Head of caudate nucleus (tissue), 42 donors: ENCODE measurements at regions not wholly inside any gene's neighbourhood (a gene's known extent, or its start where the extent isn't known, plus 50 kb on each side); places are given as distances from the start of the nearest gene placed in this dataset.
"Not testable (repeated sequence)": the region's sequence is repeated elsewhere in the genome, so short reads cannot be mapped to it uniquely, and the experiment has no call there.

ENCODE experiments used
- DNase-seq, 42 donors: peaks; one replicate each; pipeline versions ENCODE4 v3.0.0 to v3.0.0-alpha.2; 2020 to 2021; ENCODE audit warnings: mixed read lengths in 7 of 42
- intact Hi-C: fragments of 100-400 bp; cut with DNase I; formaldehyde crosslinking; loops from one replicate; pipeline ENCODE4 v1.15.0; 2022

- intact Hi-C loops, result no loop called here
- DNase-seq, result no peak
Measured at GRCh38 chr3:78427303-78427702, 1340.5 kb downstream of the ROBO1 start.

GRCh38 chr3:78430741-78431140 is 1337.1 kb downstream of the ROBO1 start:
- intact Hi-C loops, result no loop called here
- DNase-seq, result no peak

- intact Hi-C loops, result no loop called here
- DNase-seq, result no peak
Measured at GRCh38 chr3:78434801-78435200, 1333.0 kb downstream of the ROBO1 start.

GRCh38 chr3:78455166-78455565 is 1312.6 kb downstream of the ROBO1 start:
- no peak for DNase-seq
- intact Hi-C loops, result no loop called here

GRCh38 chr3:78455712-78456433 is 1311.9 kb downstream of the ROBO1 start:
- intact Hi-C loops, result no loop called here
- no peak for DNase-seq

- intact Hi-C loops, result no loop called here
- DNase-seq, result no peak
Measured at GRCh38 chr3:78459796-78460195, 1308.0 kb downstream of the ROBO1 start.

GRCh38 chr3:78462021-78462420 is 1305.8 kb downstream of the ROBO1 start:
- DNase-seq, result no peak
- intact Hi-C loops, result no loop called here

GRCh38 chr3:78476076-78476475 is 1291.7 kb downstream of the ROBO1 start:
- intact Hi-C loops, result no loop called here
- no peak for DNase-seq

GRCh38 chr3:78481050-78481449 is 1286.7 kb downstream of the ROBO1 start:
- intact Hi-C loops, result no loop called here
- peak in 1 of 42 donors; percentile 3 for DNase-seq

- intact Hi-C loops, result no loop called here
- DNase-seq, result no peak
Measured at GRCh38 chr3:78483090-78483489, 1284.7 kb downstream of the ROBO1 start.

- no peak for DNase-seq
- intact Hi-C loops, result no loop called here
Measured at GRCh38 chr3:78494851-78495250, 1272.9 kb downstream of the ROBO1 start.

- DNase-seq, result no peak
- intact Hi-C loops, result no loop called here
Measured at GRCh38 chr3:78495301-78495700, 1272.5 kb downstream of the ROBO1 start.

- intact Hi-C loops, result no loop called here
- DNase-seq, result no peak
Measured at GRCh38 chr3:78496501-78496900, 1271.3 kb downstream of the ROBO1 start.

- DNase-seq, result peak in 18 of 42 donors; percentile 4 to 41 (median 18)
- intact Hi-C loops, result no loop called here
Measured at GRCh38 chr3:78497021-78497420, 1270.8 kb downstream of the ROBO1 start.

GRCh38 chr3:78497767-78498166 is 1270.0 kb downstream of the ROBO1 start:
- no peak for DNase-seq
- intact Hi-C loops, result no loop called here

GRCh38 chr3:78506061-78506460 is 1261.7 kb downstream of the ROBO1 start:
- no peak for DNase-seq
- intact Hi-C loops, result no loop called here

GRCh38 chr3:78506581-78507195 is 1261.1 kb downstream of the ROBO1 start:
- intact Hi-C loops, result no loop called here
- DNase-seq, result no peak

- no peak for DNase-seq
- intact Hi-C loops, result no loop called here
Measured at GRCh38 chr3:78507196-78507984, 1260.4 kb downstream of the ROBO1 start.

GRCh38 chr3:78511840-78512239 is 1256.0 kb downstream of the ROBO1 start:
- DNase-seq, result no peak

GRCh38 chr3:78512786-78513185 is 1255.0 kb downstream of the ROBO1 start:
- intact Hi-C loops, DNase-seq: not testable (repeated sequence)

More at GRCh38 chr3:78511840-78512239, 1256.0 kb downstream of the ROBO1 start:
- intact Hi-C loops, result no loop called here
